PC-3 (cell line): ENCODE measurements at regions not wholly inside any gene's neighbourhood (a gene's known extent, or its start where the extent isn't known, plus 50 kb on each side); places are given as distances from the start of the nearest gene placed in this dataset.

Source experiments
- CTCF ChIP-seq: fragments of 300-600 bp; sonication (generic); conservative IDR thresholded peaks from 2 replicates; pipeline ENCODE4 v1.5.1; 2017; ENCODE audit warnings: antibody characterized with exemption, low read depth, mild to moderate bottlenecking, low read length
- EZH2 ChIP-seq: fragments of 300-600 bp; sonication (generic); IDR thresholded peaks from one replicate; pipeline ENCODE4 v1.6.1; 2017; ENCODE audit warnings: antibody characterized with exemption, mild to moderate bottlenecking, low read length; ENCODE audit not compliant: unreplicated experiment

- TF ChIP-seq EZH2, result no peak
- TF ChIP-seq CTCF, result no peak
These were observed 51.1 kb upstream of the ISX start for GRCh38 chr22:35014812-35015211.
